GM19452 (cell line): ENCODE measurements at regions not wholly inside any gene's neighbourhood (a gene's known extent, or its start where the extent isn't known, plus 50 kb on each side); places are given as distances from the start of the nearest gene placed in this dataset.
"Not testable (repeated sequence)": the region's sequence is repeated elsewhere in the genome, so short reads cannot be mapped to it uniquely, and the experiment has no call there.

Source experiments
- ATAC-seq: cut with Tn5 transposase; IDR thresholded peaks from one replicate; pipeline ENCODE4 v1.9.1; 2021; ENCODE audit not compliant: unreplicated experiment

GRCh38 chr13:23098161-23098907 lies 82.4 kb upstream of the SGCG start:
- ATAC-seq: no peak

- no peak for ATAC-seq
Observed at GRCh38 chr13:23105051-23105450, 75.7 kb upstream of the SGCG start.

- ATAC-seq: no peak
Observed at GRCh38 chr13:23107665-23108064, 73.1 kb upstream of the SGCG start.

GRCh38 chr13:23119131-23119530 lies 61.6 kb upstream of the SGCG start:
- no peak for ATAC-seq

GRCh38 chr13:23127540-23127939 lies 53.2 kb upstream of the SGCG start:
- not testable (repeated sequence) for ATAC-seq

- ATAC-seq: no peak
Observed at GRCh38 chr13:23129331-23129730, 51.4 kb upstream of the SGCG start.
